NOMO-1 treated with dmso at 0.1 percent for 144 hours (cell line): ENCODE measurements at regions not wholly inside any gene's neighbourhood (a gene's known extent, or its start where the extent isn't known, plus 50 kb on each side); places are given as distances from the start of the nearest gene placed in this dataset.

Source experiments
- DNase-seq: peaks from one replicate; lab custom pipeline; 2025; ENCODE audit not compliant: unreplicated experiment; lab: John Stamatoyannopoulos, UW

DNA sequence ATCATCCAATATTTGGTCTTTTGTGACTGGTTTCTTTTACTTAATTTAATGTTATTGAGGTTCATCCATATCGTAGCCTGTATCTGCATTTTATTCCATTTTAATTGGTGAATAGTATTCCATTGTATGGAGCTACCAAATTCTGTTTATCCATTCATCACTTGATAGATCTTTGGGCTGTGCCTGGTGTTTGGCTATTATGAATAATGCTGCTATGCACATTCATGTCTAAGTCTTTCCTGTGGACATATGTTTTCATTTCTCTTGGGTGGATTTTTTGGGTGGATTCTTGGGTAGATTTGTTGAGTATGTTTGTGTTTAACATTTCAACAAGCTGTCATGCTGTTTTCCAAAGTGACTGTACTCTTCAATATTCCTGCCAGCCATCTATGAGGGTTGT is 52.5 kb upstream of the NEDD4L start:
- no peak for DNase-seq

- DNase-seq = no peak
Observed at GRCh38 chr18:57989536-57989935, 54.5 kb upstream of the NEDD4L start.

- DNase-seq = no peak
Observed at GRCh38 chr18:57984490-57985115, 59.4 kb upstream of the NEDD4L start.

DNA sequence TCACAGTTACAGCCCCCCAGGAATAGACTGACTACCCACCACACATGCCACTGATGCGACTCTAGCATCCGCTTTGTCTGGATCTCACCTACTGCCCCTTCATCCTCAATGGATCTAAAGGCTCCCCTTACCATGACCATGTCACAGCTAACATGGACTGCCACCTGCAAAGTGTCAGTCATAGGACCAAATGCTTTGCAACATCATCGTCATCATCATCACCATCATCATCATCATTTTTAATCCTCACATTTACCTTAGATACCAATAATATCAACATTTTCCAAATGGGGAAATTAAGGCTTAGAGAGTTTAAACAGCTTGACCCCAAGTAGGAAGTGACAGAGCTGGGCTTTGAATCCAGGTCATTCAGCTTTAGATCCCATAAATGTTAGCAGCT is 60.1 kb upstream of the NEDD4L start:
- DNase-seq = no peak

GRCh38 chr18:57983472-57983871 is 60.6 kb upstream of the NEDD4L start:
- DNase-seq = no peak

GRCh38 chr18:57982372-57983021 is 61.5 kb upstream of the NEDD4L start:
- peak; percentile 62 for DNase-seq

DNA sequence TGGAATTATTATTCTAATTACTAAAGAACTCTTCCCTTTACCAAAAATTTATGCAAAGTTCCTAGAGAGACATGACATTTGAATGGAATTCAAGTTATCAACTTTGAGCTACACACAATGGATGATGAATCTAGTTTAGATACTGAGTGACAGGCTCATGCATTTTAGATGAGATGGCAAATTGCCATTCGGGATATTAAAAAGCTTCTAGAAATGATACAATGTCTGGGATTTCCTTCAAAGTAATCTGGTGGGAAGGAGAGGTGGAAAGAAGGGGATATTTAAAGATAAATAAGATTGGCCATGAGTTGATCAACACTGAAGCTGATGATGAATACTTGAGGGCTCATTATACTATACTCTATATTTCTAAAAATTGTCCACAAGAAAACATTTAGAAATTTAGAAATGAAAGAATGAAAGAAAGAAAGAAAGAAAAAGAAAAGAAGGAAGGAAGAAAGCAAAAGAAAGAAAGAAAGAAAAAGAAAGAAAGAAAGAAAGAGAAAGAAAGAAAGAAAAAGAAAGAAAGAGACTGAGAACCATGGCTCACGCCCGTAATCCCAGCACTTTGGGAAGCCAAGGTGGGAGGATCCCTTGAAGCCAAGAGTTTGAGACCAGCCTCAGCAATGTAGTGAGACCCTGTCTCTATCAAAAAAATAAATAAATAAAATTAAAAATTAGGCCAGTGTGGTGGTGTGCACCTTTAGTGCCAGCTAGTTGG is 62.6 kb upstream of the NEDD4L start:
- DNase-seq = no peak

DNA sequence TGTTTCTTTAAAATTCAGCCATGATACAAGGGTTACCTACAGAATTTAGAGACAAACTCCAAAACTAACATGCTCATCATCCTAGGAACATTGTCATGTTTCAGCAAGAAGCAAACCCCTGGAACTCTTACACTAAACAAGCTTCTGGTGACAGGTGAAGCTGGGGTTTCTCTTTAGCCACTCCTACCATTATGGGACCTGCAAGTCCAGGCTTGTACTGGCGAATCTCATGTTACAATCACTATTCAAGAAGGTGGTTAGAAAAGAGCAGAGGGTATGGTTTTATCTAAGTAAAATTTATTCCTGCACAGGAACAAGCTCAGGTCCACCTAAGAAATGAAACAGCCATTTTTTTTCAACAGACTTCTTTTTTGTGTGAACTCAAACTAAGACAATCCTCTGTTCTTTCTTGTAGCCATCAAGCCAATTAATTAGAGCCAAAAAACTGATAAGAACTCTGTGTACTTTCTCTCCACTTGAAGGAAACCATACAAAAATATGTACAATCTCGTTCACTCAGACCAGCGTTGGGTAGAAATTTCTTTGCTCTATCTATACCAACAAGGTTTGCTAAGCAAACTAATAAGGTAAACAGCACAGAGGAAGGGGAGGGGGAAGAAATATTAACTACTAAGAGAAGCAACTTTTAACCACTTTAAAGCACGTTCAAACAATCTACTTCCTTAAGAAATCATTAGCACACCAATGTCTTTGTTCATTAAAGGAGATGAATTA is 63.3 kb upstream of the NEDD4L start:
- no peak for DNase-seq

- no peak for DNase-seq
Observed at GRCh38 chr18:57976230-57976773, 67.7 kb upstream of the NEDD4L start.

DNA sequence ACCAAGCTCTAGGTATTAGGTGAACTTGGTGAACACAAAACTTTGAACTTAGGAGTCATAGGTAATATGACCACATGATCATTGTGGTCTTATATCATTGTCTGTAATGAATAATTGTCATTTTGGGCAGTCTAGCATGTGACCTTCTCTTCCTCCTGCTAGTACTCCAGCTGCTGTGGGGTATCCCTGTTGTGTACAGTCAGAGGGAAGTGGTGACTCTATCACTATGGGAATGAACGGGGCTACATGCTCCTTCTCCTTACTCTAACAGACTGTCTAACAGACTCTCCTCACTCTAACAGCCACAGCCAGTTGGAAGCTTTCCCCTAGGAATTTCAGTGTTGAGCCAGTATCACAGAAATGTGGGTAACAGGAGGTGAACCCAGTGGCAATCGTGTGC is 68.2 kb upstream of the NEDD4L start:
- DNase-seq = no peak

DNA sequence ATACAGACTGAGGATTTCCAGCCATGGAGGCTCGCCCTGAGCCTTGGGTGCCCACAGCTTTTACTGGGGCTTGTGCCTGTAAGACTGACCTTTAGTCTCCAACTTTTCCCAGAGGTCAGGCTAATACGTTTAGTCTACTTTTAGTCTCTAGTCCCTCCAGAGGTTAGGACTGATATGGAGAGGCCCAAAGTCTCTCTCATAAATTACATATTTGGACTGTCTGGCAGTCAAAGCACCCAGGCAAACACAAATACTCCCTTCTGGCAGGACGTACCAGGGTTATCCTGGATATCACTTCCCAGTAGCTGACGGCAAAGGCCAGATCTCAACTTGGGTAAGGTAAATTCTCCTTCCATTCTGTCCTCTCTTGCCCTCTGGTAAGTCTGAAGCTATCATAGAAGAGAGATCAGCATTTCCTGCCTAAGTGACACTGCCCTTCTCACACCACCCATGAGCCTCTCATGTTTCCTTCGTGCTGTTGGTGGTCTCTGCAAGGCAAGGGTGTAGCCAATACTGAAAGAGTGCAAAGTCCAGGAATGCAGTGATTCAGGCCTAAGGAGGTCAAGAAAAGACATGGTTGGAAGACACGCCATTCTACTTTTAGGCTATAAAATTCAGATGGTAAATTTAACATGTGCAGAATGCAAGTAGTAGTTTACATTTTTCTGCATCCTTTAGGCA is 69.3 kb upstream of the NEDD4L start:
- no peak for DNase-seq

DNA sequence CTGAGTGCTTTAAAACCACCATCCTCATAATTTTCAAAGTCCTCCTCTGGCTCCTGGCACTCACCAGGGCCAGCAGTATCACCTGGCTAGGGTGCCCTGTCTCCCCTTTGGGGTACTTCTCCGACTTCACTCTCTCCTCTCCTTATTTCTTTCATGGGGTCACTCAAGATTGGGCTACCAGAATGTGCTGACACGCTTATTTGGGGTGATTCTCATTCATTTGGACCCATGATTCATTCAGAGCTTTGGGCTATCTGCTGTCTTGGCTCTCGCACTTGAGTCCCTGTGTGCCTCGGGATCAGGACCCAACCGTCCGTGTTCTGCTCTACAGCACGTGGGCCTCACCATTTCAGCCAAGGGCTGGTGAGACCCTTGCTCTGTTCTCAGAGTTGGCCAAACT is 70.1 kb upstream of the NEDD4L start:
- DNase-seq = no peak

GRCh38 chr18:57970356-57971095 is 73.5 kb upstream of the NEDD4L start:
- DNase-seq = no peak

GRCh38 chr18:57969824-57970223 is 74.2 kb upstream of the NEDD4L start:
- no peak for DNase-seq

DNA sequence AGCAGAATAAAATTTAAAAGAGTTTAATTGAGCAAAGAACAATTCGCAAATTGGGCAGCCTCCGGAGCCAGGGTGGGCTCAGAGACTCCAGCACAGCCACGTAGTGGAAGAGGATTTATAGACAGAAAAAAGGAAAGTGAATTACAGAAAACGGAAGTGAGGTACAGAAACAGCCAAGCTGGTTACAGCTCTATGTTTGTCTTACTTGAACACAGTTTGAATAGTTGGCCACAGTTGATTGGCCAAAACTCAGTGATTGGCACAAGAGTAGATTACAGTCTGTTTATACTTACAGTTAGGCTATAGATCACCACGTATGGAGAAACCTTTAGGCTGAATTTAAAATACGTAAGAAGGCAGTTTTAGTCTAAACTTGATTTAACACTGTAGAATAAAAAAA is 78.8 kb upstream of the NEDD4L start:
- DNase-seq = no peak

DNA sequence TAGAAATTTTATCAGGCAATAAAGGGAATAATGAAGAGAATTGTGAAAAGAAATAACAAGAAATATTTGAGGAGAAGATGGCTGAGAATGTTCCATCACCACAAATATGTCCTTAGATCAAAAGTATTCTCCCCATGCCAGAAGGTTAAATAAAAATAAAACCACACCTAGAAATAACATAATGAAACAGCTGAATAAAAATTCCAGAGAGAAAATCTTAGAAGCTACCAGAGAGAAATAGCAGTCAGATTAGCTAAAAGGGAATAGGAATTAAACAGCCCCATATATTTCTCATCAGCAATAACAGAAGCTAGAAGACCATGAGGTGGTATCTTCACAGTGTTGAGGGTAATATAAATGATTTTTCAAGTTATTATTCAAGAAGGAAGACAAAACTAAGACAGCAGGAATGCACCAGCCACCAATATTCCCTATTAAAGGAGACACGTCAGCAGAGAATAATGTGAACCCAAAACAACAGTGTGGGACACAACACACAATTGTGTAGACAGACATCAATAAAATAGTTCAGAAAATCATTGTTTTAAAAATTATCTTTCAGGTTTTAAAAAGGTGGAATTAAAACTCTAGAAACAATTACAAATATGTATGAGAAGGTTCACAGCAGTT is 82.0 kb upstream of the NEDD4L start:
- DNase-seq = no peak

GRCh38 chr18:57961411-57961810 is 82.6 kb upstream of the NEDD4L start:
- DNase-seq = no peak

- DNase-seq = peak; percentile 5
Observed at GRCh38 chr18:57959278-57959677, 84.7 kb upstream of the NEDD4L start.

DNA sequence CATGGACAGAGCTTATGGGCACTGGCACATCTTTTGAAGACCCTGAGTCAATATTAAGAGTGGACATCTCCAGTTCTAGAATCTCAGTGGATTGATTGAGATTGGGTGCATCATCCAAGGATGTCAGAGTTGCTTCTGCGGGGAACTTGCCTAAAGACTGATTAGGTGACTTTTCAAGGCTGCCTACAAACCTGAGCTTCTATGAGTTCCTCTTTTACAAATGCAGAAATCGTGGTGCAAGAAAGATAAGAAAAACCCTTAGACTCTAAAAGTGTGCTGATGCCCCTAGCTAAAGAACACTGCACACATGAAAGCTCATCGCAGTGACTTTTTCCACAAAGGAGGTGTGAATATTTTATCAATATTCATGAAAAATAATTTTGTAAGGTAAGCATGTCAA is 86.8 kb upstream of the NEDD4L start:
- no peak for DNase-seq

- DNase-seq = no peak
Observed at GRCh38 chr18:57956491-57956890, 87.5 kb upstream of the NEDD4L start.
